Activated B cell treated with CpG ODN at 0.5 μM for 24 hours (primary cell): ENCODE measurements at regions not wholly inside any gene's neighbourhood (a gene's known extent, or its start where the extent isn't known, plus 50 kb on each side); places are given as distances from the start of the nearest gene placed in this dataset.

Experiments
- ATAC-seq: fragments of 200-7000 bp; cut with Tn5 transposase; one replicate; pipeline ENCODE4 v1.10.0; 2021; ENCODE audit warnings: low read depth, mild to moderate bottlenecking, moderate library complexity
- CTCF ChIA-PET: fragments of 350-600 bp; sonication (Branson Sonifier 250); formaldehyde crosslinking; loops from one replicate; lab custom pipeline; 2021; ENCODE audit warnings: antibody characterized with exemption; lab: Charles Lee
- POLR2A ChIA-PET: fragments of 350-600 bp; sonication (Branson Sonifier 250); formaldehyde crosslinking; loops from one replicate; lab custom pipeline; 2021; ENCODE audit warnings: antibody characterized with exemption; lab: Charles Lee
- DNase-seq: peaks from one replicate; pipeline ENCODE4 v3.0.0; 2022
- H3K27ac Mint-ChIP-seq: one replicate; pipeline ENCODE4 v1.8.0; 2020; ENCODE audit warnings: mixed read lengths
- H3K27me3 Mint-ChIP-seq: one replicate; pipeline ENCODE4 v1.8.0; 2021; ENCODE audit warnings: mixed read lengths
- H3K36me3 Mint-ChIP-seq: one replicate; pipeline ENCODE4 v1.8.0; 2021; ENCODE audit warnings: low read depth, mixed read lengths
- H3K4me1 Mint-ChIP-seq: one replicate; pipeline ENCODE4 v1.8.0; 2021; ENCODE audit warnings: mixed read lengths
- H3K4me3 Mint-ChIP-seq: one replicate; pipeline ENCODE4 v1.8.0; 2020; ENCODE audit warnings: mild to moderate bottlenecking, mixed read lengths
- H3K9me3 Mint-ChIP-seq: one replicate; pipeline ENCODE4 v1.8.0; 2020; ENCODE audit warnings: mixed read lengths
- intact Hi-C: fragments of 100-400 bp; cut with micrococcal nuclease; formaldehyde crosslinking; loops from one replicate; pipeline ENCODE4 v1.15.1; 2024
- TF ChIP-seq, protein P1 (sequence below): fragments of 200-600 bp; IDR thresholded peaks from one replicate; pipeline ENCODE4 v1.8.0; 2022; ENCODE audit warnings: antibody characterized with exemption, mild to moderate bottlenecking

GRCh38 chr17:34717092-34717491 lies 137.7 kb downstream of the TMEM132E start:
- Mint-ChIP-seq H3K4me1 (no peaks in the 10 kb centered on the region), H3K27me3 (peaks cover 13% of the 10 kb centered on the region), H3K9me3 (no peaks in the 10 kb centered on the region), H3K4me3 (no peak overlapping the region), H3K27ac (no peak overlapping the region), H3K36me3 (no peaks in the 10 kb centered on the region)
- intact Hi-C loops: no loop called here
- ChIA-PET POLR2A (no interaction called here), CTCF (no interaction called here)
- no peak for DNase-seq
- TF ChIP-seq, protein P1, sequence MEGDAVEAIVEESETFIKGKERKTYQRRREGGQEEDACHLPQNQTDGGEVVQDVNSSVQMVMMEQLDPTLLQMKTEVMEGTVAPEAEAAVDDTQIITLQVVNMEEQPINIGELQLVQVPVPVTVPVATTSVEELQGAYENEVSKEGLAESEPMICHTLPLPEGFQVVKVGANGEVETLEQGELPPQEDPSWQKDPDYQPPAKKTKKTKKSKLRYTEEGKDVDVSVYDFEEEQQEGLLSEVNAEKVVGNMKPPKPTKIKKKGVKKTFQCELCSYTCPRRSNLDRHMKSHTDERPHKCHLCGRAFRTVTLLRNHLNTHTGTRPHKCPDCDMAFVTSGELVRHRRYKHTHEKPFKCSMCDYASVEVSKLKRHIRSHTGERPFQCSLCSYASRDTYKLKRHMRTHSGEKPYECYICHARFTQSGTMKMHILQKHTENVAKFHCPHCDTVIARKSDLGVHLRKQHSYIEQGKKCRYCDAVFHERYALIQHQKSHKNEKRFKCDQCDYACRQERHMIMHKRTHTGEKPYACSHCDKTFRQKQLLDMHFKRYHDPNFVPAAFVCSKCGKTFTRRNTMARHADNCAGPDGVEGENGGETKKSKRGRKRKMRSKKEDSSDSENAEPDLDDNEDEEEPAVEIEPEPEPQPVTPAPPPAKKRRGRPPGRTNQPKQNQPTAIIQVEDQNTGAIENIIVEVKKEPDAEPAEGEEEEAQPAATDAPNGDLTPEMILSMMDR: no peak
- ATAC-seq: no peak

DNA sequence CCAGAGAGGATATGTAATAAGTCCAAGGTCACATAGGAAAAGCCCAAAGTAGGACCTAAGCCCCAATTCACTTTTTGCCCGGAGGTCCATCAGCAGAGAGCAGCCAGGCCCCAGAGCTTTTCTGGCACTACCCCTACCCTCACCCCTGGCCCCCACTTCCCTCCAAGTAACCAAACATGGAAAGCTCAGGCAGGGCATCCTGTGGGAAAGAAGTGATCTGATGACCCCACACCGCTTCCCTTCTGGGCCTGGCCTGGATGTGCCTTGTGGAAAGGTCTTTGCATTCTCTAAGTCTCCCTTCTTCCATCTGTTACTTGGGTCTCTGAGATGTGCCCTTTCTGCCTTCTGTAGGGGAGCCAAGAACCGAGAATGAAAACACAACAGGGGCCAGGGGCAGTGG lies 136.9 kb downstream of the TMEM132E start:
- Mint-ChIP-seq H3K27me3 (peaks cover 16% of the 10 kb centered on the region), H3K4me3 (no peak overlapping the region), H3K36me3 (no peaks in the 10 kb centered on the region), H3K27ac (no peak overlapping the region), H3K4me1 (no peaks in the 10 kb centered on the region), H3K9me3 (no peaks in the 10 kb centered on the region)
- ATAC-seq (no peak), DNase-seq (no peak)
- POLR2A ChIA-PET: no interaction called here
- intact Hi-C loops: no loop called here
- TF ChIP-seq, protein P1: no peak
- CTCF ChIA-PET: no interaction called here

DNA sequence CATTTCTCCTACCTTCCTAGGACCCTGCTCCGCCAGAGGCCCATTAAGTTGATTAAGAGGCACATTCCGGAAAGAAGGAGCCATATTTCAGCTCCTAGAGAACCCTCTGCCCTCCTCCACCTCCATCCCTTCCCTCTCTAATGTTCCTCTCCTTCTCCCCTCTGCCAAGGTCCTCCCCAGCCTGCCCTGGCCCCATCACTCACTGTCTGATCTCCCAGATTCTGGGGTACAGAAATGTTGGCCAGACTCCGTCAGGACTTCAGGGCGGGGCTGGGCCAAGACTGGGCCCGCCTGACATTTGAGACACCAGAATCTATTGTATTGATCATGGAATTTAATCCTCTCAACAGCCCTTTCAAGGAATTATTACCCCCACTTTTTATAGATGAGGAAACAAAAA lies 136.1 kb downstream of the TMEM132E start:
- Mint-ChIP-seq H3K36me3 (no peaks in the 10 kb centered on the region), H3K9me3 (no peaks in the 10 kb centered on the region), H3K27me3 (peaks cover 18% of the 10 kb centered on the region), H3K4me1 (no peaks in the 10 kb centered on the region), H3K27ac (no peak overlapping the region), H3K4me3 (no peak overlapping the region)
- intact Hi-C loops: no loop called here
- POLR2A ChIA-PET: no interaction called here
- CTCF ChIA-PET: no interaction called here
- no peak for ATAC-seq
- TF ChIP-seq, protein P1: no peak
- DNase-seq: no peak

GRCh38 chr17:34714475-34715410 lies 135.4 kb downstream of the TMEM132E start:
- Mint-ChIP-seq H3K9me3 (no peaks in the 10 kb centered on the region), H3K36me3 (no peaks in the 10 kb centered on the region), H3K27ac (no peak overlapping the region), H3K4me3 (no peak overlapping the region), H3K27me3 (peaks cover 13% of the 10 kb centered on the region), H3K4me1 (no peaks in the 10 kb centered on the region)
- ATAC-seq (no peak), DNase-seq (no peak)
- TF ChIP-seq, protein P1: no peak
- intact Hi-C loops: no loop called here
- ChIA-PET POLR2A (no interaction called here), CTCF (no interaction called here)

- intact Hi-C loops: no loop called here
These were observed 134.3 kb downstream of the TMEM132E start for GRCh38 chr17:34713687-34714086.

More at GRCh38 chr17:34713687-34714086, 134.3 kb downstream of the TMEM132E start:
- CTCF ChIA-PET: no interaction called here
- DNase-seq (no peak), ATAC-seq (no peak)
- POLR2A ChIA-PET: no interaction called here
- TF ChIP-seq, protein P1: no peak
- no peak overlapping the region for H3K27ac Mint-ChIP-seq
- H3K4me3 Mint-ChIP-seq: no peak overlapping the region
- H3K9me3 Mint-ChIP-seq: no peaks in the 10 kb centered on the region
- H3K4me1 Mint-ChIP-seq: no peaks in the 10 kb centered on the region
- peaks cover 13% of the 10 kb centered on the region for H3K27me3 Mint-ChIP-seq
- no peaks in the 10 kb centered on the region for H3K36me3 Mint-ChIP-seq
